ENCODE measurements at regions not wholly inside any gene's neighbourhood (a gene's known extent, or its start where the extent isn't known, plus 50 kb on each side); places are given as distances from the start of the nearest gene placed in this dataset.
A peak's percentile ranks its signal among the peaks of the same experiment; 100 is the strongest.

DNA sequence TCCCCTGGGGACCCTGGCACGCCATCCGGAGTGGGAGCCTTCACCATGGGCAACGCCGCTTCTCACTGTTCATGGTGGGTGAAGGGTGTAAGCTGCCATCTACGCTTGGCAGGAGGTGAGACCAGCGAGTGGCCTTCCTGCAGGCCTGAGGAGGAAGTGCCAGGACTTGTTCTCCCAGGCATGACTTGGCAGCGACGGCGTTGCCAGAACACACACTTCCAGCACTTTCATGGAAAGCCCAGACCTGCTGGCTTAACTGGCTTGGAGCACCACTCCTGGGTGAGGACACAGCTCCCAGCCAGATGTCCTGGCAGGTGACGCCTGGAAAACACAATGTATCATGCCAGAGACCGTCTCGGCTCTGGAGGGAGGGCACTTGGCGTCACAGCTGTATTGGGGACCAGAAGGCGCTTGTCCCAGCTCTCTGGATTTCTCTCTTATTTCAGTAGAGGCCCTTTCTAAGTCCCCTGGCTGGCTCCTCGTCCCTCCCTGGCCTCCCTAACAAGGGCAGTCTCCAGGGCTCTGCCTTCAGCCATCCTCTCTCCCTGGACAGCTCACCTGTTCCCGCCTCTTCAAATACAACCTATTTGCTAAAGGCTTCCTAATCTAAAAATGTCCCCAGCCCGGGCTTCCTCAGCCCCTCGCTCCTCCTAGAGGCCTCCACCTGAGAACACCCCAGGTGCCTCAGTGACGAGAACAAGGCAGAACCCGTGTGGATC, 188.3 kb downstream of the OLFM1 start:
- Histone ChIP-seq H3K4me1 (peaks cover 0 to 9% (median 5%) of the 10 kb centered on the region in 4 donors), H3K36me3 (no peaks in the 10 kb centered on the region), H3K4me3 (no peak overlapping the region), H3K9me3 (no peaks in the 10 kb centered on the region), H3K27me3 (peaks cover 0 to 86% (median 0%) of the 10 kb centered on the region in 3 donors), H3K27ac (peak overlapping the region in 3 of 5 donors; percentile 28 to 69 (median 66))
- TF ChIP-seq POLR2A (IDR thresholded peaks at IDR 0.05): no peak
- peak in 2 of 3 donors; percentile 23 to 39 for TF ChIP-seq POLR2AphosphoS5 (IDR thresholded peaks at IDR 0.05)
- TF ChIP-seq, protein P1, sequence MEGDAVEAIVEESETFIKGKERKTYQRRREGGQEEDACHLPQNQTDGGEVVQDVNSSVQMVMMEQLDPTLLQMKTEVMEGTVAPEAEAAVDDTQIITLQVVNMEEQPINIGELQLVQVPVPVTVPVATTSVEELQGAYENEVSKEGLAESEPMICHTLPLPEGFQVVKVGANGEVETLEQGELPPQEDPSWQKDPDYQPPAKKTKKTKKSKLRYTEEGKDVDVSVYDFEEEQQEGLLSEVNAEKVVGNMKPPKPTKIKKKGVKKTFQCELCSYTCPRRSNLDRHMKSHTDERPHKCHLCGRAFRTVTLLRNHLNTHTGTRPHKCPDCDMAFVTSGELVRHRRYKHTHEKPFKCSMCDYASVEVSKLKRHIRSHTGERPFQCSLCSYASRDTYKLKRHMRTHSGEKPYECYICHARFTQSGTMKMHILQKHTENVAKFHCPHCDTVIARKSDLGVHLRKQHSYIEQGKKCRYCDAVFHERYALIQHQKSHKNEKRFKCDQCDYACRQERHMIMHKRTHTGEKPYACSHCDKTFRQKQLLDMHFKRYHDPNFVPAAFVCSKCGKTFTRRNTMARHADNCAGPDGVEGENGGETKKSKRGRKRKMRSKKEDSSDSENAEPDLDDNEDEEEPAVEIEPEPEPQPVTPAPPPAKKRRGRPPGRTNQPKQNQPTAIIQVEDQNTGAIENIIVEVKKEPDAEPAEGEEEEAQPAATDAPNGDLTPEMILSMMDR (IDR thresholded peaks at IDR 0.05): peak in 1 of 7 experiments; percentile 16
- intact Hi-C loops (cut with DNase I; ENCODE audit: low total_unique reads): no loop called here
- WGBS, 5 donors: 38 to 62% (median 55%) methylated on average over 18 to 20 of the region's 20 CpGs
- peak in 1 of 2 donors; percentile 88 for DNase-seq

- Histone ChIP-seq H3K36me3 (no peaks in the 10 kb centered on the region), H3K27ac (no peak overlapping the region), H3K9me3 (no peaks in the 10 kb centered on the region), H3K27me3 (peaks cover 0 to 91% (median 0%) of the 10 kb centered on the region in 3 donors), H3K4me1 (peaks cover 4 to 23% (median 19%) of the 10 kb centered on the region in 4 donors), H3K4me3 (no peak overlapping the region)
- TF ChIP-seq POLR2AphosphoS5 (IDR thresholded peaks at IDR 0.05): no peak
- TF ChIP-seq, protein P1 (IDR thresholded peaks at IDR 0.05): no peak
- TF ChIP-seq EP300 (IDR thresholded peaks at IDR 0.05): no peak
- TF ChIP-seq POLR2A (IDR thresholded peaks at IDR 0.05): no peak
- no peak for DNase-seq
- 68 to 78% (median 71%) methylated on average over 22 to 30 of the region's 30 CpGs for WGBS, 5 donors
- intact Hi-C loops (cut with DNase I; ENCODE audit: low total_unique reads): no loop called here
These were observed 190.0 kb downstream of the OLFM1 start for GRCh38 chr9:135277219-135278201.

- Histone ChIP-seq H3K9me3 (no peaks in the 10 kb centered on the region), H3K36me3 (no peaks in the 10 kb centered on the region), H3K4me3 (no peak overlapping the region), H3K27me3 (peaks cover 0 to 85% (median 0%) of the 10 kb centered on the region in 3 donors), H3K27ac (no peak overlapping the region), H3K4me1 (peaks cover 4 to 31% (median 23%) of the 10 kb centered on the region in 4 donors)
- intact Hi-C loops (cut with DNase I; ENCODE audit: low total_unique reads): no loop called here
- DNase-seq: no peak
- TF ChIP-seq POLR2AphosphoS5 (IDR thresholded peaks at IDR 0.05): no peak
- no peak for TF ChIP-seq POLR2A (IDR thresholded peaks at IDR 0.05)
- TF ChIP-seq EP300 (IDR thresholded peaks at IDR 0.05): no peak
- TF ChIP-seq, protein P1 (IDR thresholded peaks at IDR 0.05): no peak
- WGBS, 5 donors: 86 to 89% (median 87%) methylated on average over 15 of the region's 15 CpGs
These were observed 191.1 kb downstream of the OLFM1 start for GRCh38 chr9:135278586-135278985.

DNA sequence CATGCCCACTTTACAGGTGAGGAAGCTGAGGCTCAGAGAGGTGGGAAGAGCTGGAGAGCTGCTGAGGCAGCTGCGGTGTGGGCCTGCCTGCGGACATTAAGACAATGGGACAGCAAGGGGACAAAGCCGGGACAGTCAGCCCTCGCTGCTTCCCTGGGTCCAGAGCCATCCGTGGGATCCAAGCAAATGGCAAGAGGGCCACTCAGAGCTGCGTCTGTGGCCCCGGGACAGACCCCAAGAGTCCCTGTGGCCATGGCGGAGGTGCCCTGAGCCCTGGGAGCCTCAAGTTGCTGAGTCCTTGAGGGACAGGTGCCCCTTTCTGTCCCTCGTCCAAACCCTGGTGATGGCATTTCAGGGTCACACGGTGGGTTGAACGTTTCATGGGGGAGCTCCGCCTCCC, 191.9 kb downstream of the OLFM1 start:
- TF ChIP-seq, protein P1 (IDR thresholded peaks at IDR 0.05): no peak
- TF ChIP-seq POLR2A (IDR thresholded peaks at IDR 0.05) (no peak), EP300 (IDR thresholded peaks at IDR 0.05) (no peak), POLR2AphosphoS5 (IDR thresholded peaks at IDR 0.05) (no peak)

More for the DNA sequence above, 191.9 kb downstream of the OLFM1 start:
- H3K36me3 ChIP-seq: no peaks in the 10 kb centered on the region
- H3K4me3 ChIP-seq: no peak overlapping the region
- H3K9me3 ChIP-seq: no peaks in the 10 kb centered on the region
- DNase-seq: no peak
- WGBS, 5 donors: 80 to 97% (median 87%) methylated on average over 4 to 12 of the region's 12 CpGs
- intact Hi-C loops (cut with DNase I; ENCODE audit: low total_unique reads): no loop called here
- H3K27ac ChIP-seq: no peak overlapping the region
- peaks cover 0 to 81% (median 0%) of the 10 kb centered on the region in 3 donors for H3K27me3 ChIP-seq
- peaks cover 4 to 37% (median 23%) of the 10 kb centered on the region in 4 donors for H3K4me1 ChIP-seq

Data from stomach (tissue), 8 donors.